GM19239 (cell line): ENCODE measurements at regions not wholly inside any gene's neighbourhood (a gene's known extent, or its start where the extent isn't known, plus 50 kb on each side); places are given as distances from the start of the nearest gene placed in this dataset.

Experiments used
- DNase-seq: peaks from one replicate; pipeline ENCODE4 v3.0.0; 2011; ENCODE audit warnings: low spot score; ENCODE audit not compliant: insufficient read length
- FAIRE-seq: peaks from 2 replicates; lab custom pipeline; 2011; peaks lifted over from hg19 to GRCh38; lab: Jason Lieb, UNC

DNA sequence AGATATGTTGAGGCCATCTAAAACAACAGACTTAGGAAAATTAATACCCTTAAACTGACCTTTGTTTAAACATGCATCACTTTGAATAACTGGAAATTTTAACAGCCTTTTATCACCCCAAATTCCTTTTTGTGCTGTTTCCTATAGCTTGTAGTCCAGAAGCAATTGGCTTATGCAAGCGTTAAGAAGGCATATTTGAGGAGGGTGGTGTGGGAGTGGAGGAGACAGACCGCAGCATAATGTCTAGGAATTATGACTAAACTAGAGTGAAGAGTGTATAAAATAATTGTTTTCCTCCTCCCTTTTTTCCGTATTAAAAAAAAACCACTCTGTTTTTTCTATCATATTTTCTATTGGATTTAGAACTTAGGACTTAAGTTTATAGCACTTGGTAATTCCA, 51.8 kb upstream of the MPDZ start:
- FAIRE-seq: no peak
- DNase-seq: no peak

DNA sequence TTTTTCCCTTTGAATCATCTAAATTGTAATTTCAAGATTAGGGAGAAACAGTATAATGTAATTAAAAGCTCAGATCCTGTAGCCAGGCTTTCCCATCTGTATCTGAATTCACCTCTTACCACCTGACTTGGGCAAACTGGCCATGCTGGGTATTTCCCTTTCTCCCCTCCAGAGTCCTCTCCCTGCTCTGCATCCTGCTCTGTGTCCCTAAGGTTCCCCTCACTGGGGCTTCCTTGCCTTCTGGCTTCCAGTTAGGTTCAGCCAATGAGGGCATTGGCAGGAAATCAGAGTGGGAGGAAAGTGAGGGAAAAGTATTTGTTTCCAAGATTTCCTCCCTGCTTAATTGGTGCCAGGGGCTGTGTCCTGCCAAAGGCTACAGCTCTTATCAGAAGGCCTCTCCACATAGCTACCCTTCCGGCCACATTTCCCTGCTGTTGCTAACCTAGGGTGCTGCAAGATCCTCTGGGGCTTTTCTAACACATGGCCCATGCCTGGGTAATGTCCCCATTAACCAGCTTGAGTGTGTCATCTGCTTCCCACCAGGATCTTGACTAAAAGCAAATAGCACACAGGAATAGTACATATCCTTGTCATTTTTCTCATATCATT, 51.0 kb upstream of the MPDZ start:
- FAIRE-seq: no peak
- DNase-seq: no peak
